MM.1S (cell line): ENCODE measurements at regions not wholly inside any gene's neighbourhood (a gene's known extent, or its start where the extent isn't known, plus 50 kb on each side); places are given as distances from the start of the nearest gene placed in this dataset.

Experiments used
- CTCF ChIP-seq: fragments of 300-600 bp; sonication (generic); IDR thresholded peaks from 2 replicates; pipeline ENCODE4 v1.5.1; 2016; ENCODE audit warnings: antibody characterized with exemption, low read length, mixed read lengths
- EZH2 ChIP-seq: fragments of 300-600 bp; sonication (generic); optimal IDR thresholded peaks from 2 replicates; pipeline ENCODE3; 2017; ENCODE audit warnings: low read depth, mild to moderate bottlenecking, antibody characterized with exemption, low read length, mixed read lengths
- EZH2phosphoT487 ChIP-seq: fragments of 300-600 bp; sonication (generic); IDR thresholded peaks from 2 replicates; pipeline ENCODE4 v1.6.1; 2018; ENCODE audit warnings: antibody characterized with exemption, low read length

DNA sequence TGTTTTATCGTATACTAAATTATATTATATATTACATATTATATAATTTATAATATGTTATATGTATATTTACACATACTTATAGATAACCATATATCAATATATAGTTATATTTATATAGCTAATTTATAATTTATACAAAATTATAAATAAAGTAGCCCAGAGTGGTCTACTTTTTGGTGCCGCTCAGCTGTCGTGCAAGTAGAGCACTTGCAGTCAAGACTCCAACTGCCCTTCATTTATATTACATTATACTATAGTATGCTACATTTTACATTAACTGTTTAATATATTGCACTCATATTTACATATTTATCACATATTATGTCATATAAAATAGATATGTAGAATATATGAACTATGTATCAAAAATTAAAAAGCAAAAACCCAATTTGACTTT lies 1124.7 kb upstream of the MIR17HG start:
- TF ChIP-seq CTCF (no peak), EZH2phosphoT487 (no peak), EZH2 (no peak)
